GM19372 (cell line): ENCODE measurements at regions not wholly inside any gene's neighbourhood (a gene's known extent, or its start where the extent isn't known, plus 50 kb on each side); places are given as distances from the start of the nearest gene placed in this dataset.
"Not testable (repeated sequence)": the region's sequence is repeated elsewhere in the genome, so short reads cannot be mapped to it uniquely, and the experiment has no call there.

Experiments used
- ATAC-seq: cut with Tn5 transposase; IDR thresholded peaks from one replicate; pipeline ENCODE4 v1.9.1; 2021; ENCODE audit warnings: mild to moderate bottlenecking, low read depth, moderate library complexity; ENCODE audit not compliant: unreplicated experiment

GRCh38 chr3:88886624-88887023, 220.8 kb upstream of the EPHA3 start:
- not testable (repeated sequence) for ATAC-seq

DNA sequence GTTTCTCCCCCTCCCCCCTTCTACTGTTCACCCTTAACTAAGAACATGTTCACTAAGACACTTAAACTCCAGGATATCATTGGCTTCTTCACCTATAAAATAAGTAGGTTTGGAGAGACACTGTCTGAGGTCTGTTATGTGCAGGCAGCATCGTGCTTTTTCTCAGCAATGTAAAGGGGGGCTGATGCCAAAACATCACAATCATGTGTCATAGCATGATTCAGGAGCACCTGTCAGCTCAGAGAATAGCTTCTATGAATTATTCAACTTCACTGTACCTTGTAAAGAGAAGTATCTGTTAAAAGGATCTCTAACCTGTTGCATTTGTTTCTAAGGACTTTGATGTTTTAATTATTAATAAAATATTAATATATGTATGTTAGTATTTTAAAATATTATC, 211.4 kb upstream of the EPHA3 start:
- ATAC-seq = no peak

- ATAC-seq = no peak
Measured at GRCh38 chr3:88912294-88912877, 195.0 kb upstream of the EPHA3 start.

GRCh38 chr3:88918841-88919240, 188.6 kb upstream of the EPHA3 start:
- no peak for ATAC-seq

DNA sequence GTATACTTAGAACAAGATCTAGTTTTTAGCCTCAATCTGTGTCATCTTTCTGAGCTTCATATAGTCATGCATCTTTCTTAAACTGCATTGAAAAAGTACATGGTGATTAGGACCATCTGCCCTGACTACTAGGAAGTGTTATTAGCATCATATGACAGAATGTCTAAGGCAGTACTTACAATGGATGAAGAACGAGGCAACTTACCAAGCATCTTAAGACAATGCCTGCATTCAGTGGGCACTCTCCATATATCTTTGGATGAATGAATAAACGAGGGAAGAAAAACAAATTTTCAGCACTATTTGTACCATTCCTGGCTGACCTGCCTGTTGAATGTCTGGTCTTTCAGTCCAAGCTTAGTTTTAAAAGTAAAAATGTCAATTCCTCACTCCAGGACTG, 185.4 kb upstream of the EPHA3 start:
- no peak for ATAC-seq

DNA sequence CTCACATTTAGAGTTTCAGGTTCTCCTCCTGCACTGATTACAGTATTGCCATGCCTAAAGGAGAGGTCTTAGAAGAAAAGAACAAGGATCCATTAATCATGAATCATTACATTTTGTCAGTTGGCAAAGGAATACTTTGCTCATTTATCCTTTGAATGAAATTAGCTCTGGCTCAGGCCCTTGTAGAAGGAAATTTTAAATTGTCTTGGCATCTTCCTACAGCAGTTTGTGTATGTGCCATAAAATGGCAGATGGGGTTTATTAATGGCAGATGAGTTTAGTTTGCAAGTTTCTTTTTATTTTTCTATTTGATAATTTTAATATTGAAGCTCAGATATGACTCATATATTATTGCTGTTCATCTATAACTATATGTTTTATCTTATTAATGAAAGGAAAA, 181.2 kb upstream of the EPHA3 start:
- ATAC-seq = no peak

GRCh38 chr3:88930611-88931010, 176.8 kb upstream of the EPHA3 start:
- ATAC-seq = no peak

GRCh38 chr3:88936831-88937230, 170.6 kb upstream of the EPHA3 start:
- no peak for ATAC-seq

GRCh38 chr3:88940296-88940695, 167.1 kb upstream of the EPHA3 start:
- no peak for ATAC-seq

- no peak for ATAC-seq
Measured at GRCh38 chr3:88947013-88947412, 160.4 kb upstream of the EPHA3 start.

DNA sequence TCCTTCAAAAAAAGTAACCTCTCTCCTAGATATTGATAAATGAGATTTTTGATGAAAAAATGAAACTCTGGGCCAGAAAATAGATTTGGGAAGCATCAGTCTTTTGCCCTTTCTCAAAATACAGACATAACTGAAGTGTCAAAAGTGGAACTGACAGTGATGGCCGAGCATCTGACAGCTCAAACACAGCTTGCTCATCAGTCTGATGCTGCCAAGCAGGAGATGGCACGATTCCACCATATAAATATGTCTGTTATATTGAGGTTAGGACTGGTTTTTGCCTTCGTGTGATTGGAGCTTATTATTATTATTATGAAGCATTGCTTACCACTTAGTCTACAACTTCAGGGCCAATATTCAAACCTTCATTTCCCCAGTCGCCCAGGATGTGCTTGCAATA, 152.6 kb upstream of the EPHA3 start:
- ATAC-seq = no peak

GRCh38 chr3:88955274-88955673, 152.1 kb upstream of the EPHA3 start:
- no peak for ATAC-seq

DNA sequence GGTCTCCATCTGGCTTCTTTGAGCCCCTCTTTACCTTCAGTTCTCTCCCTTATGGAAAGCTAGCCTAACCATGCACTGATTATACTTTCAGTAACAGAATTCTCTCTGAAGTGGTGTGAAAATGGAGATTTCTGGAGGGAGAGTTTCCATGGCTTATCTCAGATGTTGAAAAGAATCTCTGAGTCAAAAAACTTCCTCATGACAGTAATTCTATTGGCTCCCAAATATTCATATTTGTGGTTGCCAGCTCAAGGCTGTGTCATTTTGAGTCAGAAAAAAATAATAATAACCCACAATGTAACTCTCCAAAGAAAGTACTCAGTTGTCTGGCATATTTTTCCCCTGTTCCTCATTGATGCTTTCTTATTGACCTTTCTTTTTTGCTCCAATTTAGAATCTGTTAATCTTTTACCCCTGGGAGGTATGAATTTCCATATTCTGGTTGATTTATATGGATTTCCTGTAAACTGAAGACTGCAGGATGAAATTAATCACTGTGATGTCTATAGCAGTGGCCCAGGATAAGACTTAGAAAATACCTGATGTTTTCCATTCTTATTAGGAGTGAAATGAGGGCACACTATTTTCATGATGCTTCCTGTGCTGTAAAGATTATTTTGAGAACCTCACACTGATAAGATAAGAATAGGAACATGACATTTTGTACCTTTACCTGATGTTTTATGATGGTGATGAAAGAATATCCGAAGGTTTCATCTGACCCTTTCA, 149.5 kb upstream of the EPHA3 start:
- no peak for ATAC-seq

DNA sequence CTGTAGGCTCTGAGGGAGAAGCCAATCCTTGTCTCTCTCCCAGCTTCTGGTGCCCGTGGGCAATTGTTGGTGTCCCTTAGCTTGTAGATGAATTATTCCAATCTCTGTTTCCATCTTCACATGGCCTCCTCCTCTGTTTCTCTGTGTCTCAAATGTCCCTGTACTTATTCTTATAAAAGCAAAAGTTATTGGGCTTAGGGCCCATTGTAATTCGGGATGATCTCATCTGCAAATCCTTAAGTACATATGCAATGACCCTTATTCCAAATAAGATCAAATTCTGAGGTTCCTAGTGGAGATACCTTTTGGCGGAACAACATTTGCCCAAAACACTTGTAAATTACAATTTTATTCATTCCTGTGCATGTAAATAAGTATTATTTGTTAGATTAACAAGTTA, 147.4 kb upstream of the EPHA3 start:
- ATAC-seq = no peak

DNA sequence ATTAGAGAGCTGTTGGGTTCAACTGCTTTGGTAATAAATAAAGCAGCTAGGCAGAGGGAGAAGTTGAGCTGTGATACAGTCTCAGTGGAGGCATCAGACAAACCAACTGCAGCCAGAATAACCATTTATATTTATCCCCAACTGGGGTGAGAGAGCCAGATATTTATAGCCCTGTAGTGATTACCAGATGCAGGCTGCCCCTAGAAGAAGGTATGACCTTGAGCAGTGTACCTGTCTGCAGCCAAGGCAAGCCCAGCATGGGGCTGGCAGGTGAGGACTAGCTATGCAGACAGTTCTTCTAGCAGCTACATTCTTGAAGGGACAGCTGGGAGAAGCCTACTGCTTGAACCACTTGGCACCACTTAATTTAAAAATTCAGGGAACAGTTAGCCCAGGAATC, 144.4 kb upstream of the EPHA3 start:
- no peak for ATAC-seq

- ATAC-seq = no peak
Measured at GRCh38 chr3:88979760-88980159, 127.7 kb upstream of the EPHA3 start.

DNA sequence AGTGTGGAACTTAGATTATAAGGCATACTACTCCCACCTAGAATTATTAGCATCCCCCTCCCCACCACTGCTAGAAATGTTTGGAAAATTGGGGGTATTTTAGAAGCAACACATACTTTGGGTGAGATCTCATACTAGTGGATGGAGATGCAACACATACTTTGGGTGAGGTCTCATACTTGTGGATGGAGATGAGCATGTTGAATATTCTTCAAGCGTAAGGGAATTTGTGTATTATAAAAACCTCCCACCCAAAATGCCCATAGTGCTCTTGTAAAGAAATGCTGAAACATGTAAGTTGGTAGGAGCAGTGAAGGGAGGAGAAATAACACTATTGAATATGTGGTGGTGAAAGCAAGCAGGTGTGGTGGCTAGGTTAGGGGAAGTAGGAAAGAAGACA, 124.0 kb upstream of the EPHA3 start:
- no peak for ATAC-seq

GRCh38 chr3:88984256-88984655, 123.2 kb upstream of the EPHA3 start:
- no peak for ATAC-seq

DNA sequence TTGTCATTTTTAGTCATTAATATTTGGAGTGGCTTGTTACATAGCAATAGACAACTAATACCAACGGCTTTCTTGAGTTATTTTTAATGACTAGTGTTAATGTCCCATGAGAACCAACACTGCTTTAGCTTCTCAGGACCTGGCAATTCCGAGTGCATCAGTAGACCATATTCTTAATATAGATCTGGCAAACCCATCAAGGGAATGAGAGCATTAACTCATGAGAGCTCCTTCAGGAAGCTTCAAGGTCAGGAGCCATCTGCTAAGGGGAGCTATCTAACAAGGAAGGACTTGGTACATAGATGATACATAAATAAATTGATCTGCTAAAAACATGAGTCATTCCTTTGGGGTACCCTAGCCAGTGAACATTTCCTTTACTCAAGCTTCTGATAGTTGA, 122.6 kb upstream of the EPHA3 start:
- ATAC-seq = no peak

DNA sequence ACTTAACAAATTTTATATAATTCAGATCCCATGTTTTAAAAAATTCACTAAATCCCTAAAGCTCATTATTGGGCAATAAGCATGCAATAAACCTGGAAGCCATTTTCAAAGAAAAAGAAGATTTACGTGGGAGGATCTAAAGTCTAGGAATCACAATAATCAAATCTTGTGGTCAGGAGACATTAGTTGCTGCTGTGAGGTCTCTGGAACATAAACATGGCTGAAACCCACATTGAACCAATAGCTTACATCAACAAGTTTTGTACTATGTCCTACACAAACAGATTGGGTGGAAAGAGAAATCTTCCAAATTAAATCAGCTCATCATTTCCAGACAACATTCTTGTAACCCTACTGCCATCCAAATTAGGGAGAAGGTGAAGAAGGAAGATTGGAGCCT, 121.9 kb upstream of the EPHA3 start:
- ATAC-seq = no peak

- ATAC-seq = no peak
Measured at GRCh38 chr3:88986834-88987233, 120.6 kb upstream of the EPHA3 start.

DNA sequence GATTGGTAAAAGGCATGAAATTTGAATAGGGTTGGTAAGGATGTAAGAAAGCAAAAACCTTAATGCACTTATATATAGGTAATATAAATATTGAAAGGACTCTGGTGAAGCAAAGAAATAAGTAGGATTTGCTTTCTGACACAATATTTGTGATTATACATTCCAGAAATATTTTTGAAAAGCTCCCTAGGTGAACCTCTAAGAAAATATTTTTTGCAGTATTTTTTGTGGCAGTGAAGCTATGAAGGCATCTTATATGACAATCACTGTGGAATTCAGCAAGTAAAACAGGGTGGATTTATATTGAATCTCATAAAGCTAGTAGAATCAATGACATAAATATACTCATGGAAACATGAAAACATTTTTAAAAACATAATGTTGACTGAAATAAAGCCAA, 119.6 kb upstream of the EPHA3 start:
- no peak for ATAC-seq

DNA sequence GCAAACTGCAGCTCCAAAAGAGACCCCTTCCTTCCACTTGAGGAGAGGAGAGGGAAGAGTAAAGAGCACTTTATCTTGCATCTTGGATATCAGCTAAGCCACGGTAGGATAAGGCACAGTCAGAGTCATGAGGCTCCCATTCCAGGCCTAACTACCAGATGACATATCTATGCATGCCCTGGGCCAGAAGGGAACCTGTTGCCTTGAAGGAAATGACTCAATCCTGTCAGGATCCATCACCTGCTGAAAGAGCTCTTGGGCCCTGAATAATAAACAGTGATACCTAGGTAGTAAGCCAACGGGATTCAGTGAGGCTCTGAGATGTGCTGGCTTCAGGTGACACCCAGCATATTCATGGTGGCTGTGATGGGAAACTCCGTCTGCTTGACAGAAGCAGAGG, 118.5 kb upstream of the EPHA3 start:
- no peak for ATAC-seq
